ENCODE measurements at regions not wholly inside any gene's neighbourhood (a gene's known extent, or its start where the extent isn't known, plus 50 kb on each side); places are given as distances from the start of the nearest gene placed in this dataset.

GRCh38 chr3:139261754-139262586 is 81.8 kb upstream of the MRPS22 start:
- TF ChIP-seq POLR2AphosphoS5 (IDR thresholded peaks at IDR 0.05; ENCODE audit: low read depth, low read length) (no peak), REST (IDR thresholded peaks at IDR 0.05; ENCODE audit: insufficient read depth in 1 of 2, low read depth in 2 of 2, low read length in 2 of 2) (no peak), TAF1 (IDR thresholded peaks at IDR 0.05; ENCODE audit: borderline replicate concordance, insufficient read depth, low read length) (no peak)
